ENCODE measurements at regions not wholly inside any gene's neighbourhood (a gene's known extent, or its start where the extent isn't known, plus 50 kb on each side); places are given as distances from the start of the nearest gene placed in this dataset.

GRCh38 chr12:72094490-72094889 lies 155.8 kb downstream of the TPH2 start:
- no peak for TF ChIP-seq CTCF (IDR thresholded peaks at IDR 0.05; ENCODE audit: extremely low read depth, insufficient read depth, missing control alignments)

GRCh38 chr12:72095025-72095424 lies 156.4 kb downstream of the TPH2 start:
- no peak for TF ChIP-seq CTCF (IDR thresholded peaks at IDR 0.05; ENCODE audit: extremely low read depth, insufficient read depth, missing control alignments)
- in situ Hi-C loops (cut with MboI; ENCODE audit: low pct_unique_long_range_greater_than_20kb, low sequenced_read_pairs, unreplicated experiment) = no loop called here
- no peak for DNase-seq (ENCODE audit: low spot score)

More at GRCh38 chr12:72094490-72094889, 155.8 kb downstream of the TPH2 start:
- in situ Hi-C loops (cut with MboI; ENCODE audit: low pct_unique_long_range_greater_than_20kb, low sequenced_read_pairs, unreplicated experiment) = no loop called here
- no peak for DNase-seq (ENCODE audit: low spot score)

- DNase-seq (ENCODE audit: low spot score) = no peak
- TF ChIP-seq CTCF (IDR thresholded peaks at IDR 0.05; ENCODE audit: extremely low read depth, insufficient read depth, missing control alignments) = no peak
- in situ Hi-C loops (cut with MboI; ENCODE audit: low pct_unique_long_range_greater_than_20kb, low sequenced_read_pairs, unreplicated experiment) = no loop called here
Observed at GRCh38 chr12:72098622-72099021, 160.0 kb downstream of the TPH2 start.

GRCh38 chr12:72100854-72101253 lies 162.2 kb downstream of the TPH2 start:
- TF ChIP-seq CTCF (IDR thresholded peaks at IDR 0.05; ENCODE audit: extremely low read depth, insufficient read depth, missing control alignments) = no peak
- in situ Hi-C loops (cut with MboI; ENCODE audit: low pct_unique_long_range_greater_than_20kb, low sequenced_read_pairs, unreplicated experiment) = no loop called here

GRCh38 chr12:72102150-72102549 lies 163.5 kb downstream of the TPH2 start:
- no peak for TF ChIP-seq CTCF (IDR thresholded peaks at IDR 0.05; ENCODE audit: extremely low read depth, insufficient read depth, missing control alignments)
- no peak for DNase-seq (ENCODE audit: low spot score)
- in situ Hi-C loops (cut with MboI; ENCODE audit: low pct_unique_long_range_greater_than_20kb, low sequenced_read_pairs, unreplicated experiment) = no loop called here

More at GRCh38 chr12:72100854-72101253, 162.2 kb downstream of the TPH2 start:
- DNase-seq (ENCODE audit: low spot score) = no peak

GRCh38 chr12:72105849-72106248 lies 166.3 kb upstream of the TRHDE start:
- TF ChIP-seq CTCF (IDR thresholded peaks at IDR 0.05; ENCODE audit: extremely low read depth, insufficient read depth, missing control alignments) = no peak
- DNase-seq (ENCODE audit: low spot score) = no peak
- in situ Hi-C loops (cut with MboI; ENCODE audit: low pct_unique_long_range_greater_than_20kb, low sequenced_read_pairs, unreplicated experiment) = no loop called here
